DOHH2 (cell line): ENCODE measurements at regions not wholly inside any gene's neighbourhood (a gene's known extent, or its start where the extent isn't known, plus 50 kb on each side); places are given as distances from the start of the nearest gene placed in this dataset.
"Not testable (repeated sequence)": the region's sequence is repeated elsewhere in the genome, so short reads cannot be mapped to it uniquely, and the experiment has no call there.

ENCODE experiments used
- H3F3A ChIP-seq: fragments of 200-600 bp; sonication (generic), shearing (Covaris generic); 2 replicates; pipeline ENCODE4 v1.6.0; 2016; ENCODE audit warnings: antibody characterized with exemption, mild to moderate bottlenecking; ENCODE audit not compliant: control insufficient read depth, insufficient read depth
- H3K27ac ChIP-seq: fragments of 200-600 bp; sonication (generic); 2 replicates; pipeline ENCODE4 v1.5.1; 2014; ENCODE audit warnings: low read depth, mild to moderate bottlenecking, low read length, moderate library complexity
- H3K27me3 ChIP-seq: fragments of 200-600 bp; sonication (generic); 2 replicates; pipeline ENCODE4 v1.6.1; 2014; ENCODE audit warnings: mild to moderate bottlenecking, low read length, mixed read lengths; ENCODE audit not compliant: control insufficient read depth
- H3K36me3 ChIP-seq: fragments of 200-600 bp; sonication (generic); 2 replicates; pipeline ENCODE4 v1.6.1; 2014; ENCODE audit warnings: mild to moderate bottlenecking, low read length, moderate library complexity, mixed read lengths; ENCODE audit not compliant: control insufficient read depth
- H3K4me1 ChIP-seq: fragments of 200-600 bp; sonication (generic); 2 replicates; pipeline ENCODE4 v1.6.1; 2014; ENCODE audit warnings: mild to moderate bottlenecking, low read length, mixed read lengths; ENCODE audit not compliant: control insufficient read depth
- H3K4me2 ChIP-seq: fragments of 200-600 bp; sonication (generic); 2 replicates; pipeline ENCODE4 v1.6.0; 2014; ENCODE audit warnings: mild to moderate bottlenecking, low read length, moderate library complexity
- H3K4me3 ChIP-seq: fragments of 200-600 bp; sonication (generic); 2 replicates; pipeline ENCODE4 v1.5.1; 2014; ENCODE audit warnings: mild to moderate bottlenecking, low read length, mixed read lengths
- H3K79me2 ChIP-seq: fragments of 200-600 bp; sonication (generic); 2 replicates; pipeline ENCODE4 v1.6.1; 2014; ENCODE audit warnings: mild to moderate bottlenecking, low read length, mixed read lengths; ENCODE audit not compliant: control insufficient read depth
- H3K9me2 ChIP-seq: fragments of 200-600 bp; sonication (generic); replicated peaks from 2 replicates; pipeline ENCODE4 v1.6.1; 2014; ENCODE audit warnings: mild to moderate bottlenecking, low read length, mixed read lengths; ENCODE audit not compliant: control insufficient read depth
- H3K9me3 ChIP-seq: fragments of 200-600 bp; sonication (generic); 2 replicates; pipeline ENCODE4 v1.6.1; 2014; ENCODE audit warnings: antibody characterized with exemption, low read length, mixed read lengths; ENCODE audit not compliant: control insufficient read depth, insufficient read depth
- H4K20me1 ChIP-seq: fragments of 200-600 bp; sonication (generic); 2 replicates; pipeline ENCODE4 v1.6.0; 2014; ENCODE audit warnings: low read depth, mild to moderate bottlenecking, antibody characterized with exemption, low read length, moderate library complexity; ENCODE audit not compliant: control insufficient read depth, insufficient read depth
- EZH2phosphoT487 ChIP-seq: fragments of 200-600 bp; sonication (generic); IDR thresholded peaks from 2 replicates; pipeline ENCODE4 v1.6.1; 2017; ENCODE audit warnings: borderline replicate concordance, mild to moderate bottlenecking, antibody characterized with exemption, low read length, moderate library complexity, mixed read lengths
- TF ChIP-seq, protein P1 (sequence below): fragments of 200-600 bp; sonication (generic); IDR thresholded peaks from one replicate; pipeline ENCODE4 v1.5.1; 2014; ENCODE audit warnings: antibody characterized with exemption, mild to moderate bottlenecking, low read depth, low read length; ENCODE audit not compliant: poor library complexity, severe bottlenecking

DNA sequence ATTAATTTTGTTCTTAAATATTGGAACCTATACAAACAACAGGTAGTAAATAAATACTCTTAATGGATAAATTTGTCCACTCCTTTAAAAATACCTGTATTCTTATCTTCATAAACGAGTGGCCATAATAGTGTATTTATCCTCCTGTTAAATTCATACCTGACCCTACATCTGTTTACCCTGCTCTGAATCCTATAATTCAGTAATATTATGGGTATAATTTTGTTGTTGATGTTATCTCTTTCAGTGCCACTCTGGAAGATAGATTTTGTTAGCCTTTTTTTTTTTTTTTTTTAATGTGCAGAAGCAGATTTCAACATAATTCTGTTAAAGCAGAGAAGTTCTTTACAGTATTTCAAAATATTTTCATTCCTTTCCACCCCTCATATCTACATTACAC is 1337.9 kb downstream of the PLA2G4A start:
- H3K4me3 ChIP-seq = no peak overlapping the region
- H3K9me2 ChIP-seq = no peaks in the 10 kb centered on the region
- no peaks in the 10 kb centered on the region for H3K79me2 ChIP-seq
- H3K27ac ChIP-seq = no peak overlapping the region
- no peaks in the 10 kb centered on the region for H3K27me3 ChIP-seq
- H3K4me2 ChIP-seq = no peak overlapping the region
- H3K4me1 ChIP-seq = no peaks in the 10 kb centered on the region
- no peaks in the 10 kb centered on the region for H3F3A ChIP-seq
- H3K9me3 ChIP-seq = no peaks in the 10 kb centered on the region
- TF ChIP-seq, protein P1, sequence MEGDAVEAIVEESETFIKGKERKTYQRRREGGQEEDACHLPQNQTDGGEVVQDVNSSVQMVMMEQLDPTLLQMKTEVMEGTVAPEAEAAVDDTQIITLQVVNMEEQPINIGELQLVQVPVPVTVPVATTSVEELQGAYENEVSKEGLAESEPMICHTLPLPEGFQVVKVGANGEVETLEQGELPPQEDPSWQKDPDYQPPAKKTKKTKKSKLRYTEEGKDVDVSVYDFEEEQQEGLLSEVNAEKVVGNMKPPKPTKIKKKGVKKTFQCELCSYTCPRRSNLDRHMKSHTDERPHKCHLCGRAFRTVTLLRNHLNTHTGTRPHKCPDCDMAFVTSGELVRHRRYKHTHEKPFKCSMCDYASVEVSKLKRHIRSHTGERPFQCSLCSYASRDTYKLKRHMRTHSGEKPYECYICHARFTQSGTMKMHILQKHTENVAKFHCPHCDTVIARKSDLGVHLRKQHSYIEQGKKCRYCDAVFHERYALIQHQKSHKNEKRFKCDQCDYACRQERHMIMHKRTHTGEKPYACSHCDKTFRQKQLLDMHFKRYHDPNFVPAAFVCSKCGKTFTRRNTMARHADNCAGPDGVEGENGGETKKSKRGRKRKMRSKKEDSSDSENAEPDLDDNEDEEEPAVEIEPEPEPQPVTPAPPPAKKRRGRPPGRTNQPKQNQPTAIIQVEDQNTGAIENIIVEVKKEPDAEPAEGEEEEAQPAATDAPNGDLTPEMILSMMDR = no peak
- no peak for TF ChIP-seq EZH2phosphoT487
- H4K20me1 ChIP-seq = no peaks in the 10 kb centered on the region
- no peaks in the 10 kb centered on the region for H3K36me3 ChIP-seq

DNA sequence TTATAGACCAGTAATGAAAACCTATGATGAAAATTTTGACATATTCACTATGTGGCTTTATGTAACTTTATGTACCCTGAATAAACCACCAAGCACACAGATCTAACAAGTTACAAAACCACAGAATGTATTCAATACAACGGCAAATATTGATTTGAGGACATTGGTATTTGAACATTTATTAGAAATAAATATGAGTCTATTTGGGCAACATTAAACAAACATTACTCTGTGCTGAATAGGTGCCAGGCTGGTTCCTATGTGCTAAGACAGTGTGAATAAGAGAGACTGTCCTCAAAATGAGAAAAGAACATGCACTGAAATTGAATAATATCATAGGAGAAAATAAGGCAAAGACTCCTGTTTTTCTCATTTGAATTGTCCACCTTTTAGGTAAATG is 1341.2 kb downstream of the PLA2G4A start:
- Histone ChIP-seq H3K27ac (no peak overlapping the region), H3K79me2 (no peaks in the 10 kb centered on the region), H3K4me3 (no peak overlapping the region), H3K4me1 (no peaks in the 10 kb centered on the region), H3K9me2 (no peaks in the 10 kb centered on the region), H4K20me1 (no peaks in the 10 kb centered on the region), H3F3A (no peaks in the 10 kb centered on the region), H3K36me3 (no peaks in the 10 kb centered on the region), H3K27me3 (no peaks in the 10 kb centered on the region), H3K4me2 (no peak overlapping the region), H3K9me3 (no peaks in the 10 kb centered on the region)
- TF ChIP-seq, protein P1 = no peak
- TF ChIP-seq EZH2phosphoT487 = no peak

DNA sequence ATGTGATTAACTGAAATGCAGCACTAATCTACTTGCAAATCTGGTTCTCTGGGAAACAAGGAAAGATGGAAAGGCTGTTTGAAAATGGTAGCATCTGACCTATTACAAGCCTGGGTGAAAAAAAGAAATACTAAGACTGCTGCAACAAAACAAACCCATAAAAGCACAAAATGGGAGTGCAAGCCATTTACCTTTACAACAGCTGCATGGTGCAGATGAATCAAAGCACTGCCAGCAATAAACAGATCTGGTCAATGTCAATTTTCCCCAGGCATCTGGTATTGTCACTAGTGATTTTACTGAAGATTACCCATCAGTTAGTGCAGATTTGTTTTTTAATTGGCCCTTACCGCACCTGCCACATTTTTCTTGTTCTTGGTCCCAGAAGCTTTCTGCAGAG is 1341.7 kb downstream of the PLA2G4A start:
- no peak for TF ChIP-seq EZH2phosphoT487

DNA sequence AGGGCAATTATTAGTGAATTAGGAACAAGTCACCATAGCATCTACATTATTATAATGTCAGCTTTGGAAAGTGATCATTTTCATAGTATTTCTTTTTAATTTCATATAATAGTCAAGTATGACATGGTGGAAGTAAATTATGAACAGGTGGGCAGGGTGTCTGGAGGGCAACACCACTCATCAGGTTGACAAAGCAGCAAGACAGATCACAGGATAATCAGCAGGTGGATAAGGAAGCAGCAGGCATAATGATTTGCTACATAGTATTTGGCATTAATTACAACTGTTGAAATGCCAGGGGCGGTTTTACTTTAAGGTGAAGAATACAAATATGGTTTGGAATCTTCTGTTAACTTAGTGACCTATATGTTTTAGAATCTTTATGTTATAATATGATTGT is 1342.2 kb downstream of the PLA2G4A start:
- H3K9me2 ChIP-seq = no peaks in the 10 kb centered on the region

More for the DNA sequence above, 1341.7 kb downstream of the PLA2G4A start:
- H3K9me3 ChIP-seq = no peaks in the 10 kb centered on the region
- no peaks in the 10 kb centered on the region for H3K9me2 ChIP-seq
- no peaks in the 10 kb centered on the region for H4K20me1 ChIP-seq
- no peak overlapping the region for H3K4me2 ChIP-seq
- H3F3A ChIP-seq = no peaks in the 10 kb centered on the region
- no peaks in the 10 kb centered on the region for H3K36me3 ChIP-seq
- no peaks in the 10 kb centered on the region for H3K79me2 ChIP-seq
- H3K27ac ChIP-seq = no peak overlapping the region
- H3K27me3 ChIP-seq = no peaks in the 10 kb centered on the region
- no peak overlapping the region for H3K4me3 ChIP-seq
- no peaks in the 10 kb centered on the region for H3K4me1 ChIP-seq

DNA sequence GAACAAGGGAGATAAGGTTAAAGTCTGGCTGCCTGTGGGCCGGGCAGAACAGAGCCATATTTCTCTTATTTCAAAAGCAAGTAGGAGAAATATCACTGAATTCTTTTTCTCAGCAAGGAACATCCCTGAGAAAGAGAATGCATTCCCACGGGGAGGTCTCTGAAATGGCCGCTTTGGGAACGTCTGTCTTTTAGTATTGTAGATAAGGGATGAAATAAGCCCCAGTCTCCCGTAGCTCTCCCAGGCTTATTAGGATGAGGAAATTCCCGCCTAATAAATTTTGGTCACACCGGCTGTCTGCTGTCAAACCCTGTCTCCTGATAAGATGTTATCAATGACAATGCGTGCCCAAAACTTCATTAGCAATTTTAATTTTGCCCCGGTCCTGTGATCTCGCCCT is 1353.3 kb downstream of the PLA2G4A start:
- not testable (repeated sequence) for H3K4me2 ChIP-seq, H3K9me2 ChIP-seq, H4K20me1 ChIP-seq, H3K27ac ChIP-seq, H3K27me3 ChIP-seq, H3K79me2 ChIP-seq, H3K36me3 ChIP-seq, H3K9me3 ChIP-seq, H3K4me3 ChIP-seq, H3F3A ChIP-seq, H3K4me1 ChIP-seq

More for the DNA sequence above, 1342.2 kb downstream of the PLA2G4A start:
- no peaks in the 10 kb centered on the region for H3F3A ChIP-seq
- no peak overlapping the region for H3K27ac ChIP-seq
- H4K20me1 ChIP-seq = no peaks in the 10 kb centered on the region
- H3K9me3 ChIP-seq = no peaks in the 10 kb centered on the region
- TF ChIP-seq, protein P1 = no peak
- TF ChIP-seq EZH2phosphoT487 = no peak
- H3K79me2 ChIP-seq = no peaks in the 10 kb centered on the region
- H3K4me1 ChIP-seq = no peaks in the 10 kb centered on the region
- H3K27me3 ChIP-seq = no peaks in the 10 kb centered on the region
- no peak overlapping the region for H3K4me2 ChIP-seq
- no peak overlapping the region for H3K4me3 ChIP-seq
- H3K36me3 ChIP-seq = no peaks in the 10 kb centered on the region
